ENCODE measurements at regions not wholly inside any gene's neighbourhood (a gene's known extent, or its start where the extent isn't known, plus 50 kb on each side); places are given as distances from the start of the nearest gene placed in this dataset.

DNA sequence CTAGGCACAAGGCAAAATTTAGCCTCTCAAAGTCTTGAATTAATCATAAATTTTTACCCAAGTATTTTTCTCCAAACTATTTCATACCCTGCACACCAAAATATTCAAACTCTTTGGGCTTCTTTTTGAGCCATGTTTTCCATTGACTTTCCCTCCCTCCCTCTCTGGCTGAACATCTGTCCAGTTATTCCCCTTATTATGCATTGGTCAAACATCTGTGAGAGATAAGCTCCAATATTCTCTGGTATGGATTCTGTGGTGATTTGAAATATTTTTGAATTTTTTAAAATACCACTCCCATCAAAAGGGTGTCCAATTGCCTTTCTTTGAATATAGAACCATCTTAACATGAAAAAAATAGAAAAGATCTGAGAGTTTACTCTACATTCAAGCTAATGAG, 244.2 kb downstream of the RFPL4B start (continued):
- no peak for TF ChIP-seq SP1 (IDR thresholded peaks at IDR 0.05)
- no peak for TF ChIP-seq FOXA1 (IDR thresholded peaks at IDR 0.05)

DNA sequence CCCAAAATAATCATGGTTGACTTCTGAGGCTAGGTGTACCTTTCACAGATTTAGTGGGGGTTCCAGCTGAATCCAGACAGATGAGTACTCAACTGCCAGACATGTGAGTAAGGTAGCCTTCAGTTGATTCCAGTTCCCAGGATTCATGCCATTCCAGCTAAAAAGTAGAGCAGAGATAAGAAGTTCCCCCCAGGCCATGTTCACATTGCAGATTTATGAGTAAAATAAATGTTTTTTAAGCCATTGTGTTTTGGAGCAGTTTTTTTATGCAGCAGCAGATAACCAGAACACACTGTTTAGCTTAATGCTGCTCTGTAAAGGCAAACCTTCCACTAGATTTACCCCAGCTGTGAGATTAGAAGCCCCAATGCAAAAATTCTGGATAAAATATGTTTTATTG, 245.0 kb downstream of the RFPL4B start:
- no peak overlapping the region for H3K4me3 ChIP-seq (ENCODE audit: low read depth in 1 of 3, low read length in 3 of 3)
- no peak overlapping the region for H3K27ac ChIP-seq (ENCODE audit: low read depth in 1 of 2, low read length in 2 of 2)
- H3K9me3 ChIP-seq (ENCODE audit: control insufficient read depth in 4 of 4, low read length in 3 of 4), result peaks cover 0 to 8% (median 2%) of the 10 kb centered on the region in 4 donors
- H3K36me3 ChIP-seq (ENCODE audit: control insufficient read depth in 4 of 4, insufficient read depth in 3 of 4, low read depth in 1 of 4, low read length in 3 of 4), result peaks cover 0 to 1% (median 0%) of the 10 kb centered on the region in 4 donors
- no peaks in the 10 kb centered on the region for H3K27me3 ChIP-seq (ENCODE audit: control insufficient read depth in 4 of 4, insufficient read depth in 4 of 4, low read length in 3 of 4)
- no peak for TF ChIP-seq TAF1 (conservative IDR thresholded peaks at IDR 0.05)
- no peak for TF ChIP-seq JUND (IDR thresholded peaks at IDR 0.05)
- TF ChIP-seq, protein P1, sequence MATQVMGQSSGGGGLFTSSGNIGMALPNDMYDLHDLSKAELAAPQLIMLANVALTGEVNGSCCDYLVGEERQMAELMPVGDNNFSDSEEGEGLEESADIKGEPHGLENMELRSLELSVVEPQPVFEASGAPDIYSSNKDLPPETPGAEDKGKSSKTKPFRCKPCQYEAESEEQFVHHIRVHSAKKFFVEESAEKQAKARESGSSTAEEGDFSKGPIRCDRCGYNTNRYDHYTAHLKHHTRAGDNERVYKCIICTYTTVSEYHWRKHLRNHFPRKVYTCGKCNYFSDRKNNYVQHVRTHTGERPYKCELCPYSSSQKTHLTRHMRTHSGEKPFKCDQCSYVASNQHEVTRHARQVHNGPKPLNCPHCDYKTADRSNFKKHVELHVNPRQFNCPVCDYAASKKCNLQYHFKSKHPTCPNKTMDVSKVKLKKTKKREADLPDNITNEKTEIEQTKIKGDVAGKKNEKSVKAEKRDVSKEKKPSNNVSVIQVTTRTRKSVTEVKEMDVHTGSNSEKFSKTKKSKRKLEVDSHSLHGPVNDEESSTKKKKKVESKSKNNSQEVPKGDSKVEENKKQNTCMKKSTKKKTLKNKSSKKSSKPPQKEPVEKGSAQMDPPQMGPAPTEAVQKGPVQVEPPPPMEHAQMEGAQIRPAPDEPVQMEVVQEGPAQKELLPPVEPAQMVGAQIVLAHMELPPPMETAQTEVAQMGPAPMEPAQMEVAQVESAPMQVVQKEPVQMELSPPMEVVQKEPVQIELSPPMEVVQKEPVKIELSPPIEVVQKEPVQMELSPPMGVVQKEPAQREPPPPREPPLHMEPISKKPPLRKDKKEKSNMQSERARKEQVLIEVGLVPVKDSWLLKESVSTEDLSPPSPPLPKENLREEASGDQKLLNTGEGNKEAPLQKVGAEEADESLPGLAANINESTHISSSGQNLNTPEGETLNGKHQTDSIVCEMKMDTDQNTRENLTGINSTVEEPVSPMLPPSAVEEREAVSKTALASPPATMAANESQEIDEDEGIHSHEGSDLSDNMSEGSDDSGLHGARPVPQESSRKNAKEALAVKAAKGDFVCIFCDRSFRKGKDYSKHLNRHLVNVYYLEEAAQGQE (IDR thresholded peaks at IDR 0.05), result no peak
- no peak for TF ChIP-seq GABPA (IDR thresholded peaks at IDR 0.05 in 1 of 2, conservative IDR thresholded peaks at IDR 0.05 in 1 of 2)
- no peak for TF ChIP-seq RAD21 (IDR thresholded peaks at IDR 0.05)
- TF ChIP-seq RXRA (IDR thresholded peaks at IDR 0.05), result no peak
- TF ChIP-seq FOXA2 (IDR thresholded peaks at IDR 0.05), result no peak
- TF ChIP-seq, protein P2, sequence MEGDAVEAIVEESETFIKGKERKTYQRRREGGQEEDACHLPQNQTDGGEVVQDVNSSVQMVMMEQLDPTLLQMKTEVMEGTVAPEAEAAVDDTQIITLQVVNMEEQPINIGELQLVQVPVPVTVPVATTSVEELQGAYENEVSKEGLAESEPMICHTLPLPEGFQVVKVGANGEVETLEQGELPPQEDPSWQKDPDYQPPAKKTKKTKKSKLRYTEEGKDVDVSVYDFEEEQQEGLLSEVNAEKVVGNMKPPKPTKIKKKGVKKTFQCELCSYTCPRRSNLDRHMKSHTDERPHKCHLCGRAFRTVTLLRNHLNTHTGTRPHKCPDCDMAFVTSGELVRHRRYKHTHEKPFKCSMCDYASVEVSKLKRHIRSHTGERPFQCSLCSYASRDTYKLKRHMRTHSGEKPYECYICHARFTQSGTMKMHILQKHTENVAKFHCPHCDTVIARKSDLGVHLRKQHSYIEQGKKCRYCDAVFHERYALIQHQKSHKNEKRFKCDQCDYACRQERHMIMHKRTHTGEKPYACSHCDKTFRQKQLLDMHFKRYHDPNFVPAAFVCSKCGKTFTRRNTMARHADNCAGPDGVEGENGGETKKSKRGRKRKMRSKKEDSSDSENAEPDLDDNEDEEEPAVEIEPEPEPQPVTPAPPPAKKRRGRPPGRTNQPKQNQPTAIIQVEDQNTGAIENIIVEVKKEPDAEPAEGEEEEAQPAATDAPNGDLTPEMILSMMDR (IDR thresholded peaks at IDR 0.05; ENCODE audit: low read depth, low read length, missing input control), result no peak
- TF ChIP-seq, protein P3, sequence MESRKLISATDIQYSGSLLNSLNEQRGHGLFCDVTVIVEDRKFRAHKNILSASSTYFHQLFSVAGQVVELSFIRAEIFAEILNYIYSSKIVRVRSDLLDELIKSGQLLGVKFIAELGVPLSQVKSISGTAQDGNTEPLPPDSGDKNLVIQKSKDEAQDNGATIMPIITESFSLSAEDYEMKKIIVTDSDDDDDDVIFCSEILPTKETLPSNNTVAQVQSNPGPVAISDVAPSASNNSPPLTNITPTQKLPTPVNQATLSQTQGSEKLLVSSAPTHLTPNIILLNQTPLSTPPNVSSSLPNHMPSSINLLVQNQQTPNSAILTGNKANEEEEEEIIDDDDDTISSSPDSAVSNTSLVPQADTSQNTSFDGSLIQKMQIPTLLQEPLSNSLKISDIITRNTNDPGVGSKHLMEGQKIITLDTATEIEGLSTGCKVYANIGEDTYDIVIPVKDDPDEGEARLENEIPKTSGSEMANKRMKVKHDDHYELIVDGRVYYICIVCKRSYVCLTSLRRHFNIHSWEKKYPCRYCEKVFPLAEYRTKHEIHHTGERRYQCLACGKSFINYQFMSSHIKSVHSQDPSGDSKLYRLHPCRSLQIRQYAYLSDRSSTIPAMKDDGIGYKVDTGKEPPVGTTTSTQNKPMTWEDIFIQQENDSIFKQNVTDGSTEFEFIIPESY (IDR thresholded peaks at IDR 0.05), result no peak
- TF ChIP-seq, protein P4, sequence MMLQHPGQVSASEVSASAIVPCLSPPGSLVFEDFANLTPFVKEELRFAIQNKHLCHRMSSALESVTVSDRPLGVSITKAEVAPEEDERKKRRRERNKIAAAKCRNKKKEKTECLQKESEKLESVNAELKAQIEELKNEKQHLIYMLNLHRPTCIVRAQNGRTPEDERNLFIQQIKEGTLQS (IDR thresholded peaks at IDR 0.05), result no peak
- TF ChIP-seq, protein P5, sequence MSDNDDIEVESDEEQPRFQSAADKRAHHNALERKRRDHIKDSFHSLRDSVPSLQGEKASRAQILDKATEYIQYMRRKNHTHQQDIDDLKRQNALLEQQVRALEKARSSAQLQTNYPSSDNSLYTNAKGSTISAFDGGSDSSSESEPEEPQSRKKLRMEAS (IDR thresholded peaks at IDR 0.05), result no peak
- TF ChIP-seq NR2F2 (IDR thresholded peaks at IDR 0.05), result no peak
- no peak for TF ChIP-seq FOXA1 (IDR thresholded peaks at IDR 0.05)
- TF ChIP-seq HNF4A (conservative IDR thresholded peaks at IDR 0.05), result no peak
- no peak for TF ChIP-seq HNF4G (IDR thresholded peaks at IDR 0.05)
- TF ChIP-seq EGR1 (IDR thresholded peaks at IDR 0.05; ENCODE audit: low read depth in 2 of 2), result no peak
- no peak for TF ChIP-seq YY1 (IDR thresholded peaks at IDR 0.05)
- H3K4me1 ChIP-seq (ENCODE audit: control insufficient read depth in 4 of 4, insufficient read depth in 4 of 4, low read length in 3 of 4), result no peaks in the 10 kb centered on the region
- DNase-seq (ENCODE audit: low spot score), result no peak
- H3K9ac ChIP-seq (ENCODE audit: low read depth in 1 of 2, low read length in 2 of 2), result no peak overlapping the region
